ENCODE measurements at regions not wholly inside any gene's neighbourhood (a gene's known extent, or its start where the extent isn't known, plus 50 kb on each side); places are given as distances from the start of the nearest gene placed in this dataset.

GRCh38 chr2:114108249-114108648 lies 218.4 kb downstream of the ACTR3 start:
- TF ChIP-seq REST (IDR thresholded peaks at IDR 0.05; ENCODE audit: insufficient read depth in 1 of 2, low read depth in 2 of 2, low read length in 2 of 2) (no peak), SIN3A (IDR thresholded peaks at IDR 0.05; ENCODE audit: borderline replicate concordance, insufficient read depth, low read length) (no peak), POLR2AphosphoS5 (IDR thresholded peaks at IDR 0.05; ENCODE audit: low read depth, low read length) (no peak), TAF1 (IDR thresholded peaks at IDR 0.05; ENCODE audit: borderline replicate concordance, insufficient read depth, low read length) (no peak)
